ENCODE measurements at regions not wholly inside any gene's neighbourhood (a gene's known extent, or its start where the extent isn't known, plus 50 kb on each side); places are given as distances from the start of the nearest gene placed in this dataset.

DNA sequence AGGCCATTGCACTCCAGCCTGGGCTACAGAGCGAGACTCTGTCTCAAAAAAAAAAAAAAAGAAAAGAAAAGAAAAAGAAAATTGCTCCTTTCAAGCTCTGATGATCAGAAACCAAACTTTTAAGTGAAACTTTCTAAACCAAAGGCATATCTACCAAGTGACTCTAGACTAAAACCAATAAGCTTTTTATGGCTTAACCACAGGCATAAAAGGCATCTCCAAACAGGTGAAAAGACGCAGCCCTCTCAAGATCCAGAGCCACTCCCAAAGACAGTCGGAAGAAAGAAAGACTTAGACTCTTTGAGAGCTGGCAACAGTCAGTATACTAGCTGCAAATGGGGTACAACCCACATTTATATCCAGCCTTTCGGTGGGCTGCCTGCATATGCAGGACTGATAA, 117.1 kb upstream of the AP1S2 start:
- no peak overlapping the region for H3K4me3 ChIP-seq
- WGBS, 4 donors = 82 to 92% (median 89%) methylated on average over 4 of the region's 4 CpGs
- H3K4me1 ChIP-seq = peaks cover 0 to 11% (median 0%) of the 10 kb centered on the region in 12 donors
- ATAC-seq (no peak), DNase-seq (no peak)
- TF ChIP-seq CTCF (IDR thresholded peaks at IDR 0.05) = no peak
- intact Hi-C loops (cut with DNase I) = loop anchor here in 3 of 10 donors (2.0 to 5.0 kb wide), 2 partner anchors 117 to 119 kb away; partner anchors contain the start of gene AP1S2 (in 3 of the 3)
- peaks cover 0 to 18% (median 0%) of the 10 kb centered on the region in 9 donors for H3K27me3 ChIP-seq
- H3K9me3 ChIP-seq = no peaks in the 10 kb centered on the region
- no peaks in the 10 kb centered on the region for H3K36me3 ChIP-seq
- no peak overlapping the region for H3K27ac ChIP-seq

- WGBS, 4 donors = 75 to 100% (median 82%) methylated on average over 1 of the region's 1 CpG
- no peak for ATAC-seq
Observed at GRCh38 chrX:15963858-15964257, 109.2 kb upstream of the AP1S2 start.

DNA sequence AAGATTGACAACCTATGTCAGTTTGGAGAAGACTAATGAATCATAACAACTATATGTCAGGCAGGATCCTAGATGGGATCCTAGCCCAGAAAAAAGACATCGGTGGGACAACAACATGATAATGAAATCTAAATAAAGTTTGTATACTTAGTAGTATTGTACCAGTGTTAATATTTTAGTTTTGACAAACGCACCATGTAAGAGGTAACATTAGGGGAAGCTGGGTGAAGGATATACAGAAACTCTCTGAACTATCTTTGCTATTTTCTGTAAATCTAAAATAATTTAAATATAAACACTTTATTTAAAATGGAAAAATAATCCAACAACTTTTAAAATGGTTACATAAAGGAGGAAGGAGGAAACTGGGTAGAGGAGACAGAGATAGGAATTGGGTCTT, 105.6 kb upstream of the AP1S2 start:
- no peaks in the 10 kb centered on the region for H3K36me3 ChIP-seq
- no peak overlapping the region for H3K4me3 ChIP-seq
- no peak for TF ChIP-seq CTCF (IDR thresholded peaks at IDR 0.05)
- TF ChIP-seq POLR2A (IDR thresholded peaks at IDR 0.05) = no peak
- H3K4me1 ChIP-seq = no peaks in the 10 kb centered on the region
- H3K9me3 ChIP-seq = no peaks in the 10 kb centered on the region
- H3K27ac ChIP-seq = no peak overlapping the region
- no peak for ATAC-seq
- WGBS, 4 donors = 91 to 96% (median 93%) methylated on average over 2 of the region's 2 CpGs
- DNase-seq = no peak
- intact Hi-C loops (cut with DNase I) = no loop called here
- H3K27me3 ChIP-seq = peaks cover 0 to 56% (median 0%) of the 10 kb centered on the region in 9 donors

More at GRCh38 chrX:15963858-15964257, 109.2 kb upstream of the AP1S2 start:
- no peaks in the 10 kb centered on the region for H3K9me3 ChIP-seq
- intact Hi-C loops (cut with DNase I) = no loop called here
- H3K4me1 ChIP-seq = no peaks in the 10 kb centered on the region
- TF ChIP-seq CTCF (IDR thresholded peaks at IDR 0.05) (no peak), POLR2A (IDR thresholded peaks at IDR 0.05) (no peak)
- peaks cover 0 to 63% (median 0%) of the 10 kb centered on the region in 9 donors for H3K27me3 ChIP-seq
- DNase-seq = no peak
- H3K4me3 ChIP-seq = no peak overlapping the region
- H3K36me3 ChIP-seq = no peaks in the 10 kb centered on the region
- H3K27ac ChIP-seq = no peak overlapping the region

- Histone ChIP-seq H3K27me3 (peaks cover 0 to 30% (median 0%) of the 10 kb centered on the region in 9 donors), H3K36me3 (no peaks in the 10 kb centered on the region), H3K4me3 (no peak overlapping the region), H3K9me3 (no peaks in the 10 kb centered on the region), H3K27ac (no peak overlapping the region), H3K4me1 (no peaks in the 10 kb centered on the region)
- WGBS, 4 donors = 55 to 71% (median 66%) methylated on average over 9 of the region's 9 CpGs
- DNase-seq = no peak
- intact Hi-C loops (cut with DNase I) = no loop called here
- TF ChIP-seq CTCF (IDR thresholded peaks at IDR 0.05) (no peak), POLR2A (IDR thresholded peaks at IDR 0.05) (no peak)
- ATAC-seq = no peak
Observed at GRCh38 chrX:15956681-15957080, 102.1 kb upstream of the AP1S2 start.
